Kidney epithelial cell (primary cell): ENCODE measurements at regions not wholly inside any gene's neighbourhood (a gene's known extent, or its start where the extent isn't known, plus 50 kb on each side); places are given as distances from the start of the nearest gene placed in this dataset.
"Not testable (repeated sequence)": the region's sequence is repeated elsewhere in the genome, so short reads cannot be mapped to it uniquely, and the experiment has no call there.

ENCODE experiments used
- DNase-seq: peaks from one replicate; pipeline ENCODE4 v3.0.0-alpha.2; 2010; ENCODE audit warnings: low read depth
- H3K27me3 ChIP-seq: 2 replicates; pipeline ENCODE4 v1.6.0; 2011; ENCODE audit warnings: low read length; ENCODE audit not compliant: control insufficient read depth, insufficient read depth
- H3K36me3 ChIP-seq: 2 replicates; pipeline ENCODE4 v1.5.1; 2011; ENCODE audit warnings: low read length; ENCODE audit not compliant: control insufficient read depth, insufficient read depth
- H3K4me3 ChIP-seq: 2 replicates; pipeline ENCODE4 v1.5.1; 2011; ENCODE audit warnings: low read depth, mild to moderate bottlenecking, control low read depth, low read length
- CTCF ChIP-seq: IDR thresholded peaks from 2 replicates; pipeline ENCODE4 v1.5.1; 2011; ENCODE audit warnings: mild to moderate bottlenecking, moderate library complexity, low read length, control low read depth, inconsistent platforms; ENCODE audit not compliant: insufficient read depth, poor library complexity, severe bottlenecking

- no peak for DNase-seq
- Histone ChIP-seq H3K27me3 (no peaks in the 10 kb centered on the region), H3K36me3 (no peaks in the 10 kb centered on the region), H3K4me3 (no peak overlapping the region)
- no peak for TF ChIP-seq CTCF
Observed at GRCh38 chr6:120278689-120279396, 929.3 kb upstream of the MAN1A1 start.

GRCh38 chr6:120274547-120274946 is 925.0 kb upstream of the MAN1A1 start:
- TF ChIP-seq CTCF, result no peak
- Histone ChIP-seq H3K36me3 (no peaks in the 10 kb centered on the region), H3K27me3 (no peaks in the 10 kb centered on the region), H3K4me3 (no peak overlapping the region)
- no peak for DNase-seq

GRCh38 chr6:120273411-120273810 is 923.9 kb upstream of the MAN1A1 start:
- H3K4me3 ChIP-seq, result no peak overlapping the region
- no peak for DNase-seq
- H3K36me3 ChIP-seq, result no peaks in the 10 kb centered on the region
- no peaks in the 10 kb centered on the region for H3K27me3 ChIP-seq
- no peak for TF ChIP-seq CTCF

- no peak for TF ChIP-seq CTCF
- Histone ChIP-seq H3K4me3 (no peak overlapping the region), H3K36me3 (no peaks in the 10 kb centered on the region), H3K27me3 (no peaks in the 10 kb centered on the region)
- no peak for DNase-seq
Observed at GRCh38 chr6:120272038-120272437, 922.5 kb upstream of the MAN1A1 start.

- H3K4me3 ChIP-seq, DNase-seq, H3K27me3 ChIP-seq: not testable (repeated sequence)
Observed at GRCh38 chr6:120268256-120268655, 918.7 kb upstream of the MAN1A1 start.

GRCh38 chr6:120262354-120262753 is 912.8 kb upstream of the MAN1A1 start:
- Histone ChIP-seq H3K27me3 (no peaks in the 10 kb centered on the region), H3K4me3 (no peak overlapping the region), H3K36me3 (no peaks in the 10 kb centered on the region)
- TF ChIP-seq CTCF, result no peak
- DNase-seq, result no peak

More at GRCh38 chr6:120268256-120268655, 918.7 kb upstream of the MAN1A1 start:
- H3K36me3 ChIP-seq, result not testable (repeated sequence)
